ENCODE measurements at regions not wholly inside any gene's neighbourhood (a gene's known extent, or its start where the extent isn't known, plus 50 kb on each side); places are given as distances from the start of the nearest gene placed in this dataset.

DNA sequence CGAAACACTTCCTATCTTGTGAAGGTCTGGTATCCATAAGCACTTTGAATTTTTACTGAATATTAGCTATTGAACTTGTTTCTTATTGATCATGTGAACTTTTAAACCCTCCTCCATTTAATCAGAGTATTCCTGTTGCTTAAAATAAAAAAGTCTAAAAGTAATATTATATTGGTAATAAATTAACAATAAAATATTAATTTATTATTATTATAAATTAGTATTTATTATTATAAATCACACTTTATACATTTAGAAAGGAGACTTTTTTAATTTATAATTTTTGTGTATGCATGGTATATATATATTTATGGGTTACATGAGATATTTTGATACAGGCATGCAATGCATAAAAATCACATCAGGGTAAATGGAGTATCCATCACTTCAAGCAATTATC lies 295.4 kb upstream of the NETO1 start:
- TF ChIP-seq CTCF (IDR thresholded peaks at IDR 0.05) (no peak), ZFX (IDR thresholded peaks at IDR 0.05; ENCODE audit: borderline replicate concordance) (no peak)

Measured in 22Rv1 (cell line).